HG02970 (cell line): ENCODE measurements at regions not wholly inside any gene's neighbourhood (a gene's known extent, or its start where the extent isn't known, plus 50 kb on each side); places are given as distances from the start of the nearest gene placed in this dataset.

Experiments
- ATAC-seq: cut with Tn5 transposase; IDR thresholded peaks from one replicate; pipeline ENCODE4 v1.9.1; 2021; ENCODE audit warnings: mild to moderate bottlenecking, moderate library complexity, moderate number of reproducible peaks; ENCODE audit not compliant: unreplicated experiment, low FRiP score

DNA sequence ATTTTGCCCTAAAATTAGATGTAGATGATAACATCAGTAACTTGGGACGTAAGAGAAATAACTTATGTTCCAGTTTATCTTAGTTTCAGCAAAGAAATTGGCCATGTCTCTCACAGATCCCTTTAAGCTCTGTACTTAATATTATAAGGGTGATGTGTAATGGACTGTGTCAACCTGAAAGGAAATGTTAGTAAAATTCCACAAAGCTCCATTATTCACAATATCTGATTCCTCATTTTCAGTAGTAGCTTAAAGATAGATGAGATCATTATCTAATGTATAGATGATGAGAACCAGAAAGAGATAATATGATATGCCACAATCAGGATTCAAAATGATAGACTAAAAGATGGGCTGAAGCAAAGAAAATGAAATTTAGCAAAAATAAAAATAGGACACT is 316.8 kb upstream of the CHRM2 start:
- no peak for ATAC-seq

DNA sequence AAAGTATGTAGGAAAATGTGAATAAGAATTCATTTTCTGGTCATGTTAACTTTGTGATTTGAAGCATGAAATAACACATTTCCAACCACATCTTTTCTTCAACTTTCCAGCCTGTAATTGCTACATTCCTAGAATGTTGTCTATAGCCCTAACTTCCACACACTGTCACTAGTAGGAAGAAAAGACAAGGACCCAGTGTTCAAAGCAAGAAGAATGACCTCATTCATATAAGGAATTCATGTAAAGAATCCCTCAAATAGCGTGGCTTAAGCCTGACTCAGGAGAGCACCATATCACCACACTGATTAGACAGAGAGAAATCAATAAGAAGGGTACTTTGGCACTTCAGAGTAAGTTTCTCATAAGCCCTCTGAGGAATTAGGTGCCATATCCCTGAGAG is 318.7 kb upstream of the CHRM2 start:
- ATAC-seq, result no peak

DNA sequence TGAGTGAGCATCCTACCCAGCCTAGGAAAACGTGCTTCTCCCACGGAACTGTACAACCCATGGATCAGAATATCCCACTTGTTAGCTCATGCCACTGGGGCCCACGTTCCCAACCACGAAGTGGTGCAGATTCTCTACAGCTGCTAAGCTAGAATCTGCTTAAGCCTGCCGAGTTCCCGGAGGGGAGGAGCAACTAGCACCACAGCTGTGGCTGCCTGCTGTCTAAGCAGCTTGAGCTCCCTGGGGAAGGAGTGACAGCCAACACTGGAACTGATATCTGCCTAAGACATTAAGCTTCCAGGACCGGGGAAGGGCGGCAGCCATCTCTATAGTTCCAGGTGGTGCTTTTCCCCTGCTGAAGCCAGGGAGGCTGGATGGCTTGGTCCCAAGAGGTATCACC is 334.7 kb upstream of the CHRM2 start:
- no peak for ATAC-seq

DNA sequence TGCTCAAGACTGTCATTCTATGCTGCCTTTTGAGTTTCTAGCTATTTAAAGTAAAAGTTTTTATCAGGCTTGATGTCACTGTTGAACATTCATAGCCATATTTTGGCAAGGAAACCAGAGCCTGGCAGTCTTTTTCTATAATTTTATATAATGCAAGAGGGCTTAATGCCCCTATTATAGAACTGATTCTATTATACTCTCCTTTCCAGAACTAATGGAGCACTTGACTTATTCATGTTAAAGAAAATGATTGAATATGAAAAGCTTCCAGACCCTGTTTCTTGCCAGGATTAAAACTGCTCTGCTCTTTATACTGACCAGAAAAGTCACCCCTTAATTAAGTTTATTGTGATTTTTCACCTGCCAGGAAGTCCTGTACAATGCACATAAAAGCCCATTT is 337.6 kb upstream of the CHRM2 start:
- no peak for ATAC-seq

DNA sequence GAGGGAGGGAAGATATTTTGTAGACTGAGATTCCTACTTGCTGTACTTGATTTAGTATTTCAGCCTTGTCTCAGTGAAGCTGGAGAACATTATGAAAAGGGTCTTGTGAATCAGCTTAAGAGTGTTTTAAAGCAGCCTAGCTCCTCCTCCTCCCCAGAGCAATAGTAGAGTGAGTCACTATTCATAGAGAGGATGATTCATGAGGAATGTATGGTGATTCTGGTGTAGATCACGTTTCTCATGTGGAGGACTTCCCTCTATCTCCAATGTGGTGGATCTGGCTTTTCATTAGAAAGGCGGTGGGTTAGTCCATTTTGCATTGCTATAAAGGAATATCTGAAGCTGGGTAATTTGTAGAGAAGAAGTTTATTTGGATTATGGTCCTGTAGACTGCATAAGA is 340.1 kb upstream of the CHRM2 start:
- no peak for ATAC-seq

DNA sequence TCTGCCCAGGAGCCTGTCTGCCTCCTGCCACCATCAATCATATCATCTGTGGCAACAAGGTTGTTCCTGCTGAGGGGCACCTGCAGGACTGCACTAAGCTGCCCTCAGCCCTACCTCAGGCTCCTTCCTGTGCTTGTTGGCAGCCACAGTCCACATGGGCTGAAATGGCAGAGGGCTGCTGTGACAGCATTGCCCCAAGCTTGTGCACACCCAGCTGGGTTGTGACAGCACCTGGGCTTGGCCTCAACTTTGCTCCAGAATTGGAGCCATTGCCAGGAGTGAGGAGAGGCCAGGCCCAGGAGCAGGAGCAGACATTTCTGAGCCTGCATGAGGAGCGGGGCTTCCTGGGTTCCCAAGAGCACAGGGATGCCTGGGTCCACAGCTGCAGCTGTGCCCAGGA is 340.9 kb upstream of the CHRM2 start:
- ATAC-seq, result no peak

DNA sequence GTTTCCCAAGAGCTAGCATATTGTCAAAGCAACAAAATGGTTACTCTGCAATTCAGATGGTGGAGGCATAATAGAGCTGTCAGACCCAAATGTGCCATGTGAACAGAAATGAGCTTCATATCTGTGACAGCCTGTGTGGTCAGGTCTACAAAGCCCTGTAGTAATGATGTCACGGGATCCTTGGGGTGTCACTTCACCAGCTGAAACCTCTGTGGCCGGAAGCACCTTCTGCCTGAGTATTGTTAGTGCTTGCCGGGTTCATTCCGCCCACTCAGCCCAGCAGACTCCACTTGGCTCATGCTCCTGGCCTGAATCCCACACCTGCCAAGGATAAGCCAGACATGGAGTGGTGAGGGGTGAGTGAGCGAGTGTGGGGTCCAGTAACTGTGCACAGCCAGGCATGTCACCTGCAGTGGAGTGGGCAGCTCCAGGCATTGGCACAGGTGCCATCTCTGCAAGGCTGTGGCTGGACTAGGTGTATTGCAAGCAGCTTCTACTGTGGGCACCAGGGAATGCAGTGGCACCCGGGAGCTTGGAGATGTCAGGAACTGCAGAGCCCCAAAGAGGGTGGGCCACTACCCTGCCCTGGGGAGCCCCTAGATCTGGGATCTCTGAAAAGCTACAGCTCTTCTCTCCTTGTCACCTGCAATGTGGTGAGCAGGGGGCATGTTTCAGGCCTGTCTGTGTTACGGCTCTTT is 341.9 kb upstream of the CHRM2 start:
- ATAC-seq, result no peak

DNA sequence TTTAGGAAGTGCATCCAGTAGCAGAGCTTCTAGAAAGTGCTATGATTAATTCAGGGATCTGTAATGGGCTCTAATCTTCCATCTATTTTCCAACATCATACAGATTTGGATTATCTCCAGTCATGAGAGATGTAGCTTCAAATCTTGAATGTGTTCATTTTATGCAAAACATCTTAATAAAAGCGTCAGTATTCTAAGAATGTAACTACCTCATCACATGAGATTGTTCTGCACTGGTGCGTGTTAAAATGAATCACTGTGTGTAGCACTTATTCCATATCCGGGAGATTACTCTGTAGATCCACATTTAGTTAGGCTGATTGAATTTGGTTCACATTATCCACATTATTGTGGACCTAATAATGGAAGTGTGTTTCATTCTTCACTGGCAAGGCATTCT is 344.9 kb upstream of the CHRM2 start:
- no peak for ATAC-seq

DNA sequence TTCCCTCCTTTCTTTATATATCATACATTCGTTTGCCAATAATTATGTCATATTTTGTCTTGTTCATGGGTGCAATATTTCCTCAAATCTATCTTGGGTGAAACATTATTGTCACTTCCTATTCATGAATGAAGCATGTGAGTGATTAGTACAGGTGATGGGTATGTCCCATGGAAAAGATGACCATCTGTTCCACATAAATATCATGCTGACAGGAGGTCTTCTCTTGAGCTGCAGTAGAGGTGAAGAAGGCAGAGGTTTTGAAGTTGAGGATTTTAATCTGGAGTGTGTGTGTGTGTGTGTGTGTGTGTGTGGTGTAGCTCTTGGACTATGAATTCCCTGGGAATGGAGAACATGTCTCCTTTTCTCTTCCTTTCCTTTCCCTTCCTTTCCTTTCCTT is 350.5 kb upstream of the CHRM2 start:
- ATAC-seq, result no peak

DNA sequence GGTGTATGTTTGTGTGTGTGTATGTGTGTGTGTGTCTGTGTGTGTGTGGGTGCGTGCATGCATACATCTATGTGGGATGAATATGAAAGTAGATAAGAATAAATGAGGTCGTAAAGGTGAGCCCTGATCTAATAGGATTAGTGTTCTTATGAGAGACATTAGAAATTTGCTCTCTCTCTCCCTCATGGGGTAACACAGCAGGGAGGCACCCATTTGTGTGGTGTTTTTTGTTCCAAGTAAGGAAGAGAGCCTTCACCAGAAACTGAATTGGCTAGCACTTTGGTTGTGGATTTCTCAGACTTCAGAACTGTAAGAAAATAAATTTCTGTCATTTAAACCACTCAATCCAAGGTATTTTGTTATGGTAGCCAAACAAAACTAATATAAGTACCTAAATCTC is 353.7 kb upstream of the CHRM2 start:
- no peak for ATAC-seq

DNA sequence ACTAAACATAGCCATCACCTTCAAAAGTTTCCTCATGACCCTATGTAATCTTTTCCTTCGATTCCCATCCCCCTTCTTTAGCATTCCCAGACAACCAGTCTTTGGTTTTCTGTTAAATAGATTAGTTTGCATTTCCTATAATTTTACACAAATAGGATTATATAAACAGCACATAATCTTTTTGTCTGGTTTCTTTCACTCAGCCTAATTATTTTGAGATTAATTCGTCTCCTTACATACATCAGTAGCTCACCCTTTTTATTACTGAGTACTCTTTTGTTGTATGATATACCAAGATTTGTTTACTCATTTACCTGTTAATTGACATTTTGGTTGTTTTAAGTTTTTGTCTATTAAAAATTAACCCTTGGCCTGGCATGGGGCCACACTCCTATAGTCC is 354.7 kb upstream of the CHRM2 start:
- ATAC-seq, result no peak

DNA sequence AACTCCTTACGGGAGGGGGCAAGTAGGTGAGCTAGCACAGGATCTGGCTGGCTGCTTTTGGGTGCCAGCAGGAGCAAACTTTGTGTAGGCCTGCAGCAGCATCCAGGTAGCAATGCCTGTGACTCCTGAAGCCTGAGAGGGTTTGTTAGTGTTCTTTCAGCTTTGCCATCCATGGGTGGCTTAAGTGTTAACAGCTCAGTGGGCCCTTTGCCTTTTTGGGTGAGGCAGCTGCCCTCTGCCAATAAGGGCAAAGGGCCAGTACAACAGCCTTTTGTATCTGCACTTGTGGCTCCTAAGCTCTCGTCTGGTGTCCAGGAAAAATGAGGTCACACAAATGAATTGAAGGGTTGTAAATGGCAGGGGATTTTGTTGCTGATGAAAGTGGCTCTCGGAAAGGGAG is 359.0 kb upstream of the CHRM2 start:
- no peak for ATAC-seq

DNA sequence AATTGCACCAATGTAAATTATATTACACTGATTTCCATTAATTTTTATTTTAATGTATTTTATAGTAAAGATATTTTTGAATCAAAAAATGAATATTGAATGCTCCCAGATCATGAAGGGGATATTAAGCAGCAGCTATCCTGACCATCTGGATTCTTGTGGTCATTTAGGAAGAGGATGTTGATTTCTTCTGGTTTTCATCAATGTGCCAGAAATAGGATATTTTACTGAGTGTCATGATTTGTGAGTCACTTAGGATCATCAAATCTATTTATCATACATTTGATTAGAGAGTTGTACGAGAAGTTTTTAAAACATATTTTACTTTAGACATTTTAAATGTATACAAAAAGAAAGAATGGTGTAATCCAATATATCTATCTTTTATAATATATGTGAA is 366.3 kb upstream of the CHRM2 start:
- no peak for ATAC-seq

DNA sequence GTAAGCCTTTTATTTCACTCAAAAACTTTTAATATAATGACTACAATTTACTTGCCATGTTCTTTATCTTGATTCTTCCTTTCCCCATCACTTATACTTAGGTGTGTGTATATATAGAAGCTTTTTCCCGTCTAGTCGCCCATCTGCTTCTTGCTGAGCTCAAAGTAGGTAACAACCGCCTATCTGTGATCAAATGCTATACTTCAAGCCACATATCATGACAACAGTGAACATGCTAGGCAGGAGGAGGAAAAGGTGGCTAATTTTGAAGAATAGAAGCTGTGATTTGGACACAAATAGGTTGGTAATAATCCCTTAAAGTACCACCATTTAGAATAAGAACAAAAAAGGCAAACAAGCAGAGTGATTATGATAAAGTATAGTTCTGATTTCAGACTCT is 367.3 kb upstream of the CHRM2 start:
- ATAC-seq, result no peak

DNA sequence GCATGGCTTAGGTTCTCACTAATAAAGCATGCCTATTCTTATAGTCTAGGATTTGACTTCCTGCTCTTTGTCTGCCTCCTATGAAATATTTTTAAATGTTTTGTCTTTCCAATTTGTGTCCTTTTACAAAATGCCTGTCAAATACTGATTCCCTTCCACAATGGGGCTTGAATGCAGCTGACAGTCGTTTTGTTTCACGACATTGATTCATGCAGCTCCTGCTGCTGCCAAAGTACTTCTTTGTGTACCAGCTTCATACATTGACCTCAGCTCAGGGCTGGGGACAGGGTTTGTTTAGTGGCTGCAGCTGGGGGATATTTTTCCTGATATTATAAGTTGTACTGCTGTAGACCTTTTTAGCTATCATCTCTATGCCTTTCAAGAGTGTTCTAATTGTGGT is 371.9 kb upstream of the CHRM2 start:
- ATAC-seq, result no peak

DNA sequence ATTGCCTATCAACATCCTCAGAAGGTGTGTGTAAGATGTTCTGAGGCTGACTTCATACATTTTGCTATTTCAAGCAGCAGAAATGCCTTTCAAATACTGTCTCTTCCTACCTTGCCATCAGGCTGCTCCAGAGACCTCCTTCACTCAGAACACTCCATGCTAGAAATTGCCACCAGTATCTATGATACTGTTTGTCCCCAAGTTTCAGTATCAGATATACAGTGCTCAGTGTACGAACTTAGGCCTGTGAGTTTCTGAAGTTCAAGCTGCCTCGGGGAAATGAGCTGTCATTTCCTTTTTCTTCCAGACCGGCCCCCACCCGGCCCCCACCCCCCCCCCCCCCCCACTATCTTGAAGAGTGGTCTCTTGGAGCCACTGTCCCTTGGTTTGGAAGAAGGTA is 373.4 kb upstream of the CHRM2 start:
- no peak for ATAC-seq

DNA sequence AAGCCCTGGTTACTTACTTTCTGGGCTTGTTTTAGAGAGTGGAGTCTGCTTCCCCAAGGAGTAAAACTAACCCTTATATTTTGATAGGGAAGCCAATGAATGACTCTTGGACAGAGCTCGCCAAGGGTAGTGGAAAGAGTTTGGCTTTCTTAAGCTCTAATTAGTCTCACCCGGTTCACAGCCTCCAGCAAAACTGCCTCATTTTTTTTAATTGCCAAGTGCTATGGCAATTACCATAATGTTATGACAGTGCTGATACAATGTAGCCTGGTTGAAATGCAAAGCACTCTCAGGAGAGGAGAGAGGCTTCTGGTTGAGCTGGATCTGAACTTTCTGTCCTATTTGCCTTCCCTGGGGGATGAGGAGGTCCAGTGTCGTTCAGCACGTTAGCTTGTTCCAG is 376.1 kb upstream of the CHRM2 start:
- ATAC-seq, result no peak

DNA sequence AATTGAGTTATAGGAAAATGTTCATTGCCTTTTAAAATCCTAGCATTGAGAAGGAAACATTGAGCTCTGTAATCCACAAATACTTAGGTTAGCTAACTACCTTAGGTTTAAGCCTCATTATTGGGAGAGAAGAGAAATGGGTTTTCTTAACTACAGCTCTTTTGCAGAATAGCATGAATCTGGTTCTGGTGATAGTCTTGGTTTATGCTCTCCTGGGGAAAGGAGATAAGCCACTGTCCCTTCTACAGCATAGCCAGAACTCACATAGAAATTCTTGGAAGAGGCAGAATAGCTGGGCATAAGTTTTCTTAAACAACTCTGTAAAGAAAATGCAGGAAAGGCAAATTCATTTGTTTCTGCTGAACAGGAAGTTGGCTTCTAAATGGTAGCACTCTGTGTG is 378.6 kb upstream of the CHRM2 start:
- ATAC-seq, result no peak

DNA sequence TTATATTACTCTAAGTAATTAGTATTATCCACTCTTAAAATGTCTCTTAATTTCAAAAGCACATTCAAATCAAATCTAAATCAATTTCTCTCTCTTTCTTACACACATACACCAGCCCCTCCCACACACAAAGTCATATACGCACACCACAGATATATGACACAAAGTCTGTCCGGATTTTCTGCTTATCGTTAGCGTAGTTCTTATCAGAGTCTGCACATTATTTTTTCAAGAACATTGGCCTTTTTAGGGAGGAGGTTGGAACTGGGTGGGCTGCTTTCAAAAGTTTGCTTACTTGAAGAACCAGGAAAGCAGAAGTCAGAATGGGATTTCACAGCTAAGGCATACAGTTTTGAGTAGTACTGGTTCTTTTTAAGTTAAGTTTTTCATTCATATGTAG is 387.6 kb upstream of the CHRM2 start:
- no peak for ATAC-seq

DNA sequence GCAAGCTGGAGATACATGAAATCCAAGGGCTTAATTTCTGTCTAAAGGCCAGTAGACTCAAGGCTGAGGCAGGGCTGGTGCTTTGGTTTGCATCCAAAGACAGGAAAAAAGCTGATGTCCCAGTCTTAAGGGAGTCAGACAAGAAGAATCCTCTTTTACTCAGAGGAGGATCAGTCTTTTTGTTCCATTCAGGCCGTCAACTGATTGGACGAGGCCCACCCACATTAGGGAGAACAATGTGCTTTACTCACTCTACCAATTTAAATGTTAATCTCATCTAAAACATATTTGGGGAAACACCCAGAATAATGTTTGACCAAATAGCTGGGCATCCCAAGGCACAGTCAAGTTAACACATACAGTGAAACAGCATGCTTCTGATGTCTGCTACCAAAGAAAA is 388.5 kb upstream of the CHRM2 start:
- ATAC-seq, result no peak

DNA sequence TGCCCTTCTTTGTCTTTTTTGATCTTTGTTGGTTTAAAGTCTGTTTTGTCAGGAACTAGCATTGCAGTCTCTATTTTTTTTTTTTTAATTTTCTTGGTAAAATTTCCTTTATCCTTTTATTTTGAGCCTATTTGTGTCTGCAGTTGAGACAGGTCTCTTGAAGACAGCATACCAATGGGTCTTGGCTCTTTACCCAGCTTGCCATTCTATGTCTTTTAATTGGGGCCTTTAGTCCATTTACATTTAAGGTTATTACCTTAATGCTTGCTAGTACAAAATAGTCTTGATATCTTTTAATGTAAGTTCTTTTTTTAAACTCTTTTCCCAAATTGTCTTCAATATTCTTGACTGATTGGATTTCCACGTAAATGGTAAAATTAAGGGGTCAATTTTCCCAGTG is 398.3 kb upstream of the CHRM2 start:
- no peak for ATAC-seq

DNA sequence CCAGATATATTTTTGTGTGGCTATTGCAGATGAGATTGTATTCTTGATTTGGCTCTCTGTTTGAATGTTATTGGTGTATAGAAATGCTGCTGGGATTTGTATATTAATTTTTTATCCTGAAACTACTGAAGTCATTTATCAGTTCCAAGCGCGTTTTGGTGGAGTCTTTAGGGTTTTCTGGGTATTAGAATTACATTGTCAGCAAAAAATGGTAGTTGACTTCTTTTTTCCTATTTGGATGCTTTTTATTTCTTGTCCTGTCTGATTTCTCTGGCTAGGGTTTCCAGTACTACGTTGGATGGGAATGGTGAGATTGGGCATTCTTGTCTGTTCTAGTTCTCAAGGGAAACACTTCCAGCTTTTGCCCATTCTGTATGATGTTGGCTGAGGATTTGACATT is 415.5 kb upstream of the CHRM2 start:
- ATAC-seq, result no peak

DNA sequence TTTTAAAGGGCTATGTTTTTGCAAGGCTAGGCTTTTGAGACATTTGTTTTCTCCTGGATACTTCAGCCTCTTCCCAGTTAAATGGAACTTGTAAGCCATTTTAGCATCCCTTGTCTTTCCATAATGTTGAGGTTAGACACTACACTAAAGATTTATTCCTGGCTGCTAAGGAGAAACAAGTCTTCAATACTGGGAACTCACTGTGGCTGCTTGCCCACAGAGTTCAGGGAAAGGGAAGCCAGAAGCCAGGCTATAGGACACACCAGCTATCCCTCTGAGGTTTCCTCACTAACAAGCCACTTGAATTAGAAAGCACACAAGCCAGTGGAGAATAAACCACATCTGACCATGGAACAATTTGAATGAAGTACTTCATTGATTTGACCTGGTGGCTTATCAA is 421.7 kb upstream of the CHRM2 start:
- ATAC-seq, result no peak
